GM08714 (cell line): ENCODE measurements at regions not wholly inside any gene's neighbourhood (a gene's known extent, or its start where the extent isn't known, plus 50 kb on each side); places are given as distances from the start of the nearest gene placed in this dataset.

Source experiments
- H3K4me3 ChIP-seq: fragments of 200-500 bp; sonication (Bioruptor generic); 2 replicates; pipeline ENCODE4 v1.5.1; 2014; ENCODE audit warnings: mild to moderate bottlenecking, low read length, inconsistent platforms
- ZNF274 ChIP-seq: IDR thresholded peaks from 2 replicates; pipeline ENCODE4 v1.6.1; 2012; ENCODE audit warnings: mild to moderate bottlenecking, low read depth, low read length

- no peak for TF ChIP-seq ZNF274
These were observed 1994.9 kb upstream of the FLRT2 start for GRCh38 chr14:83534995-83535394.

GRCh38 chr14:83535444-83535843, 1994.5 kb upstream of the FLRT2 start:
- TF ChIP-seq ZNF274, result no peak
- H3K4me3 ChIP-seq, result no peak overlapping the region

More at GRCh38 chr14:83534995-83535394, 1994.9 kb upstream of the FLRT2 start:
- no peak overlapping the region for H3K4me3 ChIP-seq

DNA sequence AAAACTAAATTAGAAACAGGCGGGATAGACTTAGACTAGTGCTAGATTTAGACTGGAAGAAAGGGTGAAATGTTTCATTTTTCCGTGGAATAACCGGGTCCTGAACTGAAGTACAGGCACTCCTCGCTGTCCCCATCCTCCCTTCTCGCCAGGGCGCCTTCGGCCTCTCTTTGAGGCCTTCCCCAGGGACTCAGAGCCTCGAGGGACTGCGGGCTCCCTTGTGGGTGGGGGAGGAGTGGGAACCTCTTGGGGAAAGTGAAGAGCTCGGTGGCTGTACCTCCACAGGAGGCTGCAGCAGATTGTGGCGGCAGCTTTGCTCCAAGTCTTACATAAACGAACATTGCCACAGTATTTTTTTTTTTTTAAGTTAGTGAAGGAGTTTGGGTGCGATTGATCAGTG, 1988.8 kb upstream of the FLRT2 start:
- no peak for TF ChIP-seq ZNF274
- no peak overlapping the region for H3K4me3 ChIP-seq

DNA sequence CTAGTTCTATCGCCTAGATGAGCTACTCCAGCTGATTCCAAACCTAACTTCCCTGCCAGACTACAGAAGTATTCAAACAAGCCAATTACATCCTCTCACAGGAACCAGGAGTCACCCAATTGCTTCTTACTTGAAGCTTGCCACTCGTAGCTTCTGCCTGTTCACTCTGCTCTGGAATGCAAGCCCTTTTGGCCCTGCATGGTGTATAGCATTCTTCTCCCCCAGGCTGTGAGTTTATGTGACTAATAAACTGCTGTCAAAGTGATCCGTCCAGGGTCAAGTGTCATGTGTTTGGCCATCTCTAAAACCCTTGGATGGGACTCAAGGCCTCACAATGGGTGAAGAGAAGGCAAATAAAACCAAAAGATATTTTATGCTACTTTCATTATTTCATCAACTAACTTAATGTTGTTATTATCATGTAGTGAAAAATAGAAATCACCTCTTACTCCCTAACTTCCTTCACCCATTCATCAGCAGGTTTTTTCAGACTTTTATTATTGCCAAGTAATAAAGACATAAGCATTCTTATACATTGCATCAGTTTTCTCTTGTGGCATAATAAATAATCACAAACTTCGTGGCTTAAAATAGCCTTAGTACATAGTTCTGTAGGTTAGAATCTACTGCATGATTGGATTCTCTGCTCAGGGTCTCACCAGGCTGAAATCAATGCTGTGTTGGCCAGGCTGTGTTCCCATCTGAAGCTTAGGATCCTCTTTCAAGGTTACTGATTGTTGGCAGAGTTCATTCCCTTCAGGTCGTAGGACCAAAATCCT, 1981.7 kb upstream of the FLRT2 start:
- TF ChIP-seq ZNF274, result no peak
- H3K4me3 ChIP-seq, result no peak overlapping the region

- no peak for TF ChIP-seq ZNF274
- H3K4me3 ChIP-seq, result no peak overlapping the region
These were observed 1973.9 kb upstream of the FLRT2 start for GRCh38 chr14:83556065-83556464.

DNA sequence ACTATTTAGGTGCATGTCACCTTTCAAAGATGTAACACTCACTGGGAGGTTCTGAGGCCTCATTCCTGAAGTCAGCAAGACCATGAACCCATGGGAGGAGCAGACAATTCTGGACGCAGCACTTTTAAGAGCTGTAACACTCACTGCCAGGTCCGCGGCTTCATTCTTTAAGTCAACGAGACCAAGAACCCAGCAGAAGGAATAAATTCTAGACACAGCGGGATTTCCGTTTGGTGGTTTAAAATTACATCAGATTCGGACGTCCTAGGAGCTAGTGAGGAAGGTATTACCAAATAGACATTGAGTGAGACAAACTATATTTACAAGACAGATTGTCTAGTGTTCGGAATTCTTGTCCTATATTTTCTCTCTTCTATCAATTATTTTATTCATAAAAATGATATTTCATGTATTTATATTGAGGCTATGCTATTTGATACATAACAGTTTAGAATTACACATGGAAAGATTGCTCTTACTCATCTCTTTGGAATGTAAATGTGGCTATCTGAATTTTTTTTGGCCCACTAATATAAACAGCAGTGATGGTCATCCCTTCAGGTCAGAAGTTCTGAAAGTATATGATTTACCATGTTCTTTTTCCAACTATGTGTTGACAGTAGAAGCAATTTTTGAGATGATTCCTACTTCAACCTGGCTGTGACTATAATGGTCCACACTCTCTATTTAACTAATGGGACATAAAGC, 1973.0 kb upstream of the FLRT2 start:
- H3K4me3 ChIP-seq, result no peak overlapping the region
- TF ChIP-seq ZNF274, result no peak

GRCh38 chr14:83558946-83559345, 1971.0 kb upstream of the FLRT2 start:
- no peak overlapping the region for H3K4me3 ChIP-seq
- TF ChIP-seq ZNF274, result no peak

DNA sequence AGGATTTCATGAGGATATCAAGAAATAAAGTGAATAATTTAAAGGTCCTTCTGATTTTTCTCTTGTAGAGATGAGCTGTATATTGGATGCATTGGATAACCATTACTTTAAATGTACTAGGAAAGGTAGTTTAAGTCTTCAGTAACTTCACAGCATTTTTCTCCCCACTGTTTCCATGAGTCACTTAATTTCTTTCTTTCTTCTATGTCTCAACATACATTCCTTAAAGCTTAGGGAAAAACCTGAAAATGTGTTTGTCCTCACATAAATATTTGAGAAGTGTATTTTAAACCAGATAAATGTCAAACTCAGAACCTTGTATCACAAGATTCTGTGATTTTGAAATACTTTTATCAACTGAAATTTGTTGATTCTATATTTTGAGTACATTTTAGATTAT, 1970.2 kb upstream of the FLRT2 start:
- no peak overlapping the region for H3K4me3 ChIP-seq
- TF ChIP-seq ZNF274, result no peak

DNA sequence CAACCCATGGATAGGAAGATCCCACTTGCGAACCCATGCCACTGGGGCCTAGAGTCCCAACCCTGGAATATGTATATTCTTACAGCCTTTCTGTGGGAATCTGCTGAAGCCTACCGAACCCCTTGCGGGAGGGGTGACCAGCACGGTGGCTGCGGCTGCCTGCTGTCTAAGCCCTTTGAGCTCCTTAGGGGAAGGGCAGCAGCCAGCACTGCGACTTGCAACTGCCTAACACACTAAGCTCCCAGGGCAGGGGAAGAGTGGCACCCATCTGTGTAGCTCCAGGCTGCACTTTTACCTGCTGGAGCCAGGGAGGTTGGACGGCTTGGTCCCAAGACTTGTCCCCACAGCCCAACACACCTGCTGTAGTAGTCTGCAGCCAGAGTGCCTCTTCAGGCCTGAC, 1968.7 kb upstream of the FLRT2 start:
- TF ChIP-seq ZNF274, result no peak
- no peak overlapping the region for H3K4me3 ChIP-seq

GRCh38 chr14:83566567-83566966, 1963.4 kb upstream of the FLRT2 start:
- TF ChIP-seq ZNF274, result no peak
- H3K4me3 ChIP-seq, result no peak overlapping the region

- no peak for TF ChIP-seq ZNF274
- H3K4me3 ChIP-seq, result no peak overlapping the region
These were observed 1961.8 kb upstream of the FLRT2 start for GRCh38 chr14:83568141-83568540.

DNA sequence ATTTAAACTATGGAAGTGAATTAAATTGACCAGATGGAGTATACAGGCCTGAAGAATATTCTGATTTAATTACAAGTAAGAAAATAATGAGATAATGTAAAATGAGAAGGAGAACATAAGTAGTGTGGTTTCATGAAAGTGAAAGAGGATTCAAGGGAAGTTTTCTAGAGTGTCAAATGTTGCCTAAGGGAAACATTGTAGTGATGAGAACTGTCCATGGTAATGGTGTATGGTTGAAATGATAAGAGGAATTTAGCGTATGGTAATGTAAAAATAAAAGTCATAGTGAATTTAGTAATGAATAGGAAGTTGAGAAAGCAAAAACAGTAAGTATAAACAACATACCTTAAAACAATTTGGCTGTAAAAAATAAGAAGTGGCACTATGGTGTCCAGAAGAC, 1954.6 kb upstream of the FLRT2 start:
- TF ChIP-seq ZNF274, result no peak
- no peak overlapping the region for H3K4me3 ChIP-seq

DNA sequence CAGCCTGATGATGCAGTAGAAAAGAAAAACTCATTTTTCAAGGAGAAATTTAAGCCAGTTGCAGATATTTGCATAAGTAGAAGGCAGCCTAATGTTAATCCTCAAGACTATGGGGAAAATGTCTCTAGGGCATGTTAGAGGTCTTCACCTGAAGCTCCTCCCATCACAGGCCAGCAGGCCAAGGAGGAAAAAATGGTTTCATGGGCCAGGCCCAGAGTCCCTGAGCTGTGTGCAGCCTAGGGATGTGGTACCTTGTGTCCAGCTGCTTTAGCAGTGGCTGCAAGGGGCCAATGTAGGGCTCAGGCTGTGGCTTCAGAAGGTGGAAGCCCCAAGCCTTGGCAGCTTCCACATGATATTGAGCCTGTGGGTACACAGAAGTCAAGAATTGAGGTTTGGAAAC, 1946.7 kb upstream of the FLRT2 start:
- no peak overlapping the region for H3K4me3 ChIP-seq
- no peak for TF ChIP-seq ZNF274

DNA sequence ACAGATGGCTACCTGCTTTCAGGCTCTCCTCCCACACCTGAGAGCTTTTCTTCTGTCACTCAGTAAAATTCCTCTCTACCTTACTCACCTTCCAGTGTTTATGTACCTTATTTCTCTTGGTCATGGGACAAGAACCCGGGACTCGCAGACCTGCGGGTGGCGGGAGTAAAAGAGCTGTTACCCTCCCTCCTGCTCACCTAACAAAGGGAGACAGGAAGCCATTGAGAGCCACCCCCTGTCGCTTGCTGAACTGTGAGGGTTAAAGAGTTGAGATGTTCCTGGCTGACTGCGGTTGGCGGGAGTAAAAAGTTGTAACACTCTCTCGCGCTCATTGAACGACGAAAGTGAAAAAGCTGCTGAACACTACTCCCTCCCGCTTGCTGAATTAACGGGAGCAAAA, 1935.1 kb upstream of the FLRT2 start:
- TF ChIP-seq ZNF274, result no peak
- no peak overlapping the region for H3K4me3 ChIP-seq

- TF ChIP-seq ZNF274, result no peak
These were observed 1922.3 kb upstream of the FLRT2 start for GRCh38 chr14:83607682-83608081.

More at GRCh38 chr14:83607682-83608081, 1922.3 kb upstream of the FLRT2 start:
- no peak overlapping the region for H3K4me3 ChIP-seq
